ENCODE measurements at regions not wholly inside any gene's neighbourhood (a gene's known extent, or its start where the extent isn't known, plus 50 kb on each side); places are given as distances from the start of the nearest gene placed in this dataset.

GRCh38 chr11:109971184-109971523, 122.0 kb upstream of the ZC3H12C start:
- no peak for DNase-seq (ENCODE audit: low read depth in 2 of 2)

- DNase-seq (ENCODE audit: low read depth in 2 of 2) = no peak
Measured at GRCh38 chr11:109972181-109972715, 120.9 kb upstream of the ZC3H12C start.

GRCh38 chr11:109972939-109973338, 120.3 kb upstream of the ZC3H12C start:
- DNase-seq (ENCODE audit: low read depth in 2 of 2) = no peak

- DNase-seq (ENCODE audit: low read depth in 2 of 2) = no peak
Measured at GRCh38 chr11:109973486-109973885, 119.7 kb upstream of the ZC3H12C start.

- DNase-seq (ENCODE audit: low read depth in 2 of 2) = no peak
Measured at GRCh38 chr11:109974523-109974922, 118.7 kb upstream of the ZC3H12C start.

- DNase-seq (ENCODE audit: low read depth in 2 of 2) = no peak
Measured at GRCh38 chr11:109978895-109979294, 114.3 kb upstream of the ZC3H12C start.

GRCh38 chr11:109981031-109981636, 112.1 kb upstream of the ZC3H12C start:
- DNase-seq (ENCODE audit: low read depth in 2 of 2) = no peak

- DNase-seq (ENCODE audit: low read depth in 2 of 2) = no peak
Measured at GRCh38 chr11:109983358-109983757, 109.8 kb upstream of the ZC3H12C start.

- no peak for DNase-seq (ENCODE audit: low read depth in 2 of 2)
Measured at GRCh38 chr11:109984634-109985289, 108.4 kb upstream of the ZC3H12C start.

- no peak for DNase-seq (ENCODE audit: low read depth in 2 of 2)
Measured at GRCh38 chr11:109986488-109986887, 106.7 kb upstream of the ZC3H12C start.

- no peak for DNase-seq (ENCODE audit: low read depth in 2 of 2)
Measured at GRCh38 chr11:109991835-109992234, 101.4 kb upstream of the ZC3H12C start.

GRCh38 chr11:109993786-109994185, 99.4 kb upstream of the ZC3H12C start:
- DNase-seq (ENCODE audit: low read depth in 2 of 2) = no peak

- no peak for DNase-seq (ENCODE audit: low read depth in 2 of 2)
Measured at GRCh38 chr11:109994907-109995306, 98.3 kb upstream of the ZC3H12C start.

GRCh38 chr11:109996060-109996459, 97.1 kb upstream of the ZC3H12C start:
- DNase-seq (ENCODE audit: low read depth in 2 of 2) = no peak

GRCh38 chr11:109998921-109999320, 94.3 kb upstream of the ZC3H12C start:
- no peak for DNase-seq (ENCODE audit: low read depth in 2 of 2)

GRCh38 chr11:110000031-110000502, 93.1 kb upstream of the ZC3H12C start:
- DNase-seq (ENCODE audit: low read depth in 2 of 2) = no peak

GRCh38 chr11:110000850-110001249, 92.3 kb upstream of the ZC3H12C start:
- DNase-seq (ENCODE audit: low read depth in 2 of 2) = no peak

- no peak for DNase-seq (ENCODE audit: low read depth in 2 of 2)
Measured at GRCh38 chr11:110003426-110003825, 89.8 kb upstream of the ZC3H12C start.

GRCh38 chr11:110011595-110011994, 81.6 kb upstream of the ZC3H12C start:
- DNase-seq (ENCODE audit: low read depth in 2 of 2) = no peak

- no peak for DNase-seq (ENCODE audit: low read depth in 2 of 2)
Measured at GRCh38 chr11:110015695-110016094, 77.5 kb upstream of the ZC3H12C start.

- DNase-seq (ENCODE audit: low read depth in 2 of 2) = no peak
Measured at GRCh38 chr11:110019675-110020074, 73.5 kb upstream of the ZC3H12C start.

- DNase-seq (ENCODE audit: low read depth in 2 of 2) = no peak
Measured at GRCh38 chr11:110022548-110022947, 70.6 kb upstream of the ZC3H12C start.

GRCh38 chr11:110023711-110024110, 69.5 kb upstream of the ZC3H12C start:
- DNase-seq (ENCODE audit: low read depth in 2 of 2) = no peak
